NCI-H2081 (cell line): ENCODE measurements at regions not wholly inside any gene's neighbourhood (a gene's known extent, or its start where the extent isn't known, plus 50 kb on each side); places are given as distances from the start of the nearest gene placed in this dataset.

Experiments used
- DNase-seq, 2 experiments: peaks; one replicate each; lab custom pipeline; 2025; lab: John Stamatoyannopoulos, UW

DNA sequence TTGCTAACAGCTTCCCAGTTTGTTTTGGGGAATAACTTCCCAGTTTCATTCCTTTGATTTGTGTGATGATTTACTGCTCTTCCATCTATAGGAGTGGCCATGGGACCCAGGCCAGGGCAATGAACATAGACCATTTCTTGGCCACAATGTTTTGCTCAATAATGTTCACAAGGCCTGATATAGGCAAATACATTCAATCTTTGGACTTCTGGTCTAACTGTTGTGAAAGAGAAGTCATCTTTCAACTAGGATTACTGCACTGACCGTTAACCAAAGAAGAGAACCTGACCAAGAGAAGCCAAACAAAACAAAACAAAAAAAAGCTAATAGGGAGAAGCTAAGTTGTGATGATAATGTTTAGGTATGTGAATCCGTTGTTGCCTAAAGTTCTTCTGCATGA lies 221.8 kb upstream of the SUCLG2 start:
- no peak for DNase-seq

GRCh38 chr3:67875858-67876257 lies 221.4 kb upstream of the SUCLG2 start:
- no peak for DNase-seq

- no peak for DNase-seq
Observed at GRCh38 chr3:67875338-67875737, 220.9 kb upstream of the SUCLG2 start.

DNA sequence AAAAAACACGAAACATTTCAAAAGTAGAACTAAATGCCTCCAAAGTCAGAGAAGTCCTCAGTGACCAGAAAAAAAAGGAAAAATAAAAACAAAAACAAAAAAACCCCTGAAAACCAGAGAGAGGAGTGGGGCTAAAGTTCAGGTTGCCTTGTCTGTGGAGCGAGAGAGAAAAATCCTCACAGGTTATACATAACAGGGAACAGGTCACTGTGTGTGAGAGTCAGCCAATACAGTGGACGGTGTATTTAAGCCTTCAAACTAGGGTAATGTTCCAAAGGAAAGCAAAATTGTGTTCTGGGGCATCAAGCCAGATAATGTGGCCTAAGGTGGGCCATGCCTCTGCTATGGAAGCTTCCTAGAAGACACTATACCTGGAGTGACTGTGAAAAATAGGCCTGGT lies 216.1 kb upstream of the SUCLG2 start:
- no peak for DNase-seq

- no peak for DNase-seq
Observed at GRCh38 chr3:67866571-67866970, 212.2 kb upstream of the SUCLG2 start.

GRCh38 chr3:67864587-67865183 lies 210.3 kb upstream of the SUCLG2 start:
- no peak for DNase-seq

DNA sequence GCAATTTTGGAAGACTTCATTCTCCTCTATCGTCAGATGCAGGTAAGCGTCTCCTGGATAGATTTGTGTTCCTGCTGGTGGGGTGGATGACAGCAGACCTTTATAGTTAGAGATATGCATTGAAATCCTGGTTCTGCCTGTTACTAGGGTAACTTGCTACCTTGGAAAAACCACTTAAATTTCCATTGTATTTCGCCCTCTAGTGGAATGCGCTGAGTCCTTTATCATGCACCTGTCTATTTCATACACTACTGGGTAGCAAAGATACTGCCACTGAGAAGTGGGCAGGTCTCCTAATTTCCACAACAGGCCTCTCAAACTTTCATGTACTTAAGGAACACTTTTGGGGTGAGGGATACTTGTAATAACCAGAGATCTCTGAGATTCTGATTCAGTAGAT lies 209.5 kb upstream of the SUCLG2 start:
- no peak for DNase-seq

GRCh38 chr3:67860429-67860828 lies 206.0 kb upstream of the SUCLG2 start:
- no peak for DNase-seq

GRCh38 chr3:67858492-67858891 lies 204.1 kb upstream of the SUCLG2 start:
- no peak for DNase-seq

DNA sequence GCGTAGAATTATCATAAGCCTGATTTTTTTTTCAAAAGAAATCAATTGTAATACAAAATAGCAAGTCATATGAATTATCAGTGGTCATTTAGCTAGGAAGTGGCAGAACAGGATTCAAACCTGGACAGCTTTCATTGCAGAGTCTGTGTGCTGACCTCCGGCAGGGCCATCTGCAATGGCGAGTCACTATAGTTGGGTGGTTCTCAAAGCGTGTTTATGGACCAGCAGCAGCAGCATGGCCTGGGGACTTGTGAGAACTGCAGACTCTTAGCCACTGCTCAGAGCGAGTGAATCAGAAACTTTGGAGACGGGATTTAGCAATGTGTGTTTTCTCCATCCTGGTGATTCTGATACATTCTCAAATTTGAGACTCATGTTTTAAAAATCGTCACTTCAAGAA lies 202.3 kb upstream of the SUCLG2 start:
- no peak for DNase-seq

DNA sequence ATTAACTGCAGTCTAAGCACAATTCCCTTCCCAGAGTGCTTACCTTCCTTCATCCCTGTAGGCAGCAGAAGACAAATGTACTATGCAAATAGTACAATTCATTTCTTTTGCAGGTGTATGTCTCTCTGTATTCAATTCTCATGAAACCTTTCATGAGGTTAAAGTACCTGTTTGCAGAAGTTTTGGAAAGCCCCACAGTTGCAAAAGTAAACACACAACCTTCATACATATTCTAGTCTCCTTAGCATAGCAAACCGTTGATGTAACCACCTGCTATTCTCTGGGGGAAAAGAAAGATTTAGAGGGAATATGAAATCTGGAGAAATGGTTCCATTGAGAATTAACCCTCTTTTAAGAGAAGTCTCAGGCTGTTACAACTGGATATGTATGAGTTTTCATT lies 200.3 kb upstream of the SUCLG2 start:
- no peak for DNase-seq

DNA sequence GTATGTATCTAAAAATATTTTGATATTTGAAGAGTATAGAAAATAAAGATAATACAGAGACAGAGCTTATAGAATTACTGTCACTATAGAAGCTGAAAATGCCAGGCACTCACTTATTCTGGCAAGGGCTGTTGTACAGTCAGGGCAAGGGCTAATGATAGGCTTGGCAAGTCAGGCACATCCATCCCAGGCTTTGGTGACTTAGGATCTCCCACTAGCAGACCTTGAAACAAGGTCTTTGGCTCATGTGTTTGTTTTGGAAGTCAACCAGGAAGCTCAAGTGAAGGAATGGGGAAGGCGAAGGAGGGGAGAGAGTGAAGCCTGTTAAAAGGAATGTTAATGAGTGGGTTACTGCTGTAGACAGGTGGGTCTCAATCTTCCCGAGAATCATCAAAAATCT lies 199.1 kb upstream of the SUCLG2 start:
- no peak for DNase-seq

DNA sequence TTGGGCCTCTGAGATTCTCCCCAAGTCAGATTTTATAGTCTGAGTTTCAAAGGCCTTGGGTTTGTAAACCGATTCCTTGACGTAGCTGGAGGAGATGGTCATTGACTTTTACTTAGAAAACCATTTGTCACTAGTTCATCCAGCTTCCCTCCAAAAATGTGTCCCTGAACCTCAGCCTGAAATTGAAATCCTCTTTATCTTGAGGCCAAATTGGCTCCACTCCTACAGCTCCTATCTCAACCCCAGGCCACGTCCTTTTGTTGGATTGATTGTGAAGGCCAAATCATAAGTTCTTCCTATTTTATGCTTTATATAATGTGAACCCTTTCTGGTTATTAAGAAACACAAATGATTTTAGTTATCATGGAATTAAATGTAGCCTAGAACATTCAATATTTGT lies 193.9 kb upstream of the SUCLG2 start:
- DNase-seq: no peak

- DNase-seq: no peak
Observed at GRCh38 chr3:67846166-67846565, 191.8 kb upstream of the SUCLG2 start.

- DNase-seq: no peak
Observed at GRCh38 chr3:67832817-67833216, 178.4 kb upstream of the SUCLG2 start.

GRCh38 chr3:67831262-67831661 lies 176.8 kb upstream of the SUCLG2 start:
- no peak for DNase-seq

DNA sequence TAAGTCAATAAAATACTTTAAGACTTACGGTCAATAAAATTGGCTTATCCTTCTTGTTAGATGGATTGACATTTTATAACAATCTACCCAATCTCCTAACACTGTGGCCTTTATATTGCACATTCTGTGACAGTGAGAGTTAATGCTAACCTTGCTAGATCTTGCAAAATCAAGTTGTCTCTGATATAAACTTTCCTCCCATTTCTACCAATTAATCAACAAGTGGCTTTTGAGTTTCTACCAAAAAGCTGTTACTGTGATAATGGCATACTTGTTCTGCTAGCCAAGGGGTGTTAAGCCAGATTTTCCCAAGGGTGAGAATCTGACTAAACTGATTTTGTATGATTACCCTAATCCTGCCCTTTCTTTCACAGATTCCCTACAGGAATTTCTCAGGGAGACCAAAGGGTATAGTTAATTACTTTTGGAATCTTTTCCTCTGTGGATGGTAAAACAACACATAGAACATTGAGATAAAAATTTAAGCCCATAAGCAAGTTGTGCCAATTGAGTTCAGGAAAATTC lies 174.1 kb upstream of the SUCLG2 start:
- DNase-seq: no peak

- DNase-seq: no peak
Observed at GRCh38 chr3:67821135-67821534, 166.7 kb upstream of the SUCLG2 start.

DNA sequence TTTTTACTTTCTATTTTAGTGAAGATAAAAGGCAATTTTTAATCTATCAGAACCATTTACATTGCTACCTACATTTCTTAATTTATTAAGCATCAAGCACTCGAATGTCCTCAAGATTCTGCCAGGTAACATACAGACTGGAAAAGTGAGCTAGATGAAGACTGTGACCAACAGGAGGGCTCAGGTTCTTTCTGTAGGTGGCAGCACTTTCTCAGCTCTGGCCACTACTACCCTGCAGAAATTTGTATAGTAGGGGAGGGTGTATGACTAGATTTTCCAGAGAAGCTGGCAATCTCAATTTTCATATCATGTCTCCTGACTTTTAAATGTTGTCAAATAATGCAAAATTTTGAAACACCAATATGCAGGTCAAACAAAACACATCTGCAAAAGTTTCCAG lies 165.0 kb upstream of the SUCLG2 start:
- DNase-seq: peak in 1 of 2 experiments; percentile 32

DNA sequence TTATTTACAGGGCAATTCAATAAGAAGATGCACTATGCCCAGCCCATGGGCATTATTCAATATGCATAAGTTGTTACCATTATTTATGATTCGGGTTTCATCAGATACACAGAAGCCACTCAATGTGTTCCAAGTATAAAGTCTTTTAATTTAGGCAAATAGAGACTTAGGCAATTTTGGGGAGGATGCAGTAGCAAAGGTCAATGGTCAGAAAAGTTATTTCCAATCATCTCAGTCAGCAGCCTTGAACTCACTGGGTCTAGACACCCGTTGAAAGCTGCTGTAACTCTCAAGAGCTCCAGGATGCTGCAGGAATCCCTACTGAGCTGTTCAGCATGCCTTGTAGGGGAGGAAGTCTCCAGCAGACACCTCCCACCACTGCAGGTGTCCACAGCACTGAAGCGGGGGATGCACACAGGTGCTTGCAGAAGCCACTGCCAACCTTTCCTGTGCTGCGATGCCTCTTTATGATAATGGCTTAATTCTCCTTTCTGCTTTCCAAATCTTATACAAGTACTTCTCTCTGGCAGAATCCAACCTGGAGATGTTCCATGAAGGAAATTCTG lies 155.0 kb upstream of the SUCLG2 start:
- peak in 1 of 2 experiments; percentile 11 for DNase-seq

- no peak for DNase-seq
Observed at GRCh38 chr3:67808906-67809305, 154.5 kb upstream of the SUCLG2 start.

DNA sequence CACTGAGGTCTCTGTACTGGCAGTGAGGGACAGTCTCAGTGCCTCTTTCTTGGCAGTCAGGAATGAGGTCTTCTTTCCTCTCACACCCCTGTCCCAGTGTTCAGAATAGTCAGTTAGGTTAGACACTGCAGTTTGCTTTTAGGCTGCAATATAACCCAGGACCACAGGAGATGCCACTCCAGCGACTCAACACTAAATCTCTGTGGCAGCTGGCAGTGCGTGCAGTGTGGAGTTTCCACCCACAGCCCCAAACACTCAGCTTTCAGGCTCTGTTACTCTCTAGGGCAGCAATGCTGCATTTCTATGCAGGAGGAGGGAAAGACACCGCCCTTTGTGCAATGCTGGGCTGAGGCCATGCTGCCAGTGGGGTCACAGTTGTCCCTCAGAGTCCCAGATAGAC lies 150.2 kb upstream of the SUCLG2 start:
- DNase-seq: no peak

DNA sequence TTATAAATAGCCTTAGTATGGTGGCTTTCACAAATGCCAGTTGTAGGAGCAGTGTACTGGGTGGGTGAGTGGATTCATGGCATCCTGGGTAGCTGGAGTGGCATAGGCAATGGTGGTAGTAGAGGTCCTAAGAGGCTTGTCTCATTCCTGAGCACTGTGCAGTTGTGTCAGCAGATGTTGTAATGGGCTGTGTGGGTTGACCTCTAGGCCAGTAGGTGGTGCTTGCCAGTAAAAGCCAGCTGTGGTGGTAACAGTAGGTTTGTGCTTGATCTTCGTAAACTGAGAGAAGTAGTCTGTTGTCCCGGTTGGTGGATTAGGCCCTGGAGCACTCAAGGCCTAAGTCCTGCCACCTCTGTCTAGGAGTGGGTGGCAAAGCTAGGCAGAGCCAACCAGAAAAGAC lies 149.7 kb upstream of the SUCLG2 start:
- no peak for DNase-seq

GRCh38 chr3:67798412-67798811 lies 144.0 kb upstream of the SUCLG2 start:
- no peak for DNase-seq
